K562 (cell line): ENCODE measurements at regions not wholly inside any gene's neighbourhood (a gene's known extent, or its start where the extent isn't known, plus 50 kb on each side); places are given as distances from the start of the nearest gene placed in this dataset.

Source experiments
- ATAC-seq: fragments of 200-7000 bp; cut with Tn5 transposase; 3 replicates; pipeline ENCODE4 v1.9.1; 2020; ENCODE audit warnings: moderate library complexity
- BruUV-seq: library from RNA; stranded (reverse); fragments of 400-500 nt; replicated peaks from 2 replicates; lab custom pipeline; 2021; lab: Mats Ljungman, UMichigan
- CTCF ChIA-PET: fragments of 300-600 bp; formaldehyde crosslinking; extraction: SDS; loops from one replicate; lab custom pipeline; 2021; ENCODE audit warnings: low intra/inter-chr PET ratio; lab: Yijun Ruan, JAX
- POLR2A ChIA-PET: fragments of 300-600, 350-650 bp; sonication (Branson Sonifier 250); formaldehyde crosslinking; extraction: SDS; loops from one replicate; lab custom pipeline; 2021; ENCODE audit warnings: antibody characterized with exemption, inconsistent platforms; lab: Yijun Ruan, JAX
- DNase-seq, 4 experiments: peaks; one replicate each; pipeline versions ENCODE4 v3.0.0 to v3.0.0-alpha.2; 2011 to 2018; ENCODE audit warnings: low spot score in 3 of 4, mixed read lengths in 3 of 4; ENCODE audit errors: extremely low read depth in 1 of 4
- FAIRE-seq: peaks from 2 replicates; lab custom pipeline; 2011; peaks lifted over from hg19 to GRCh38; lab: Jason Lieb, UNC
- H2AFZ ChIP-seq: 2 replicates; pipeline ENCODE4 v1.6.0; 2011; ENCODE audit warnings: low read depth, low read length, control low read depth, inconsistent platforms
- H3K27ac ChIP-seq: fragments of 200-600 bp; 3 replicates; pipeline ENCODE4 v1.8.0; 2011; ENCODE audit warnings: low read depth, mild to moderate bottlenecking, control low read depth, inconsistent platforms, low read length, moderate library complexity, mixed read lengths; ENCODE audit errors: extremely low read depth
- H3K27me3 ChIP-seq, 2 experiments: fragments of 300-600 bp in 1 of 2; 2 replicates in 1 of 2; 3 replicates in 1 of 2; pipeline versions ENCODE4 v1.6.0 to v1.8.0; 2011; ENCODE audit warnings: inconsistent platforms in 2 of 2, low read length in 2 of 2, mild to moderate bottlenecking in 1 of 2, mixed read lengths in 1 of 2, moderate library complexity in 1 of 2; ENCODE audit not compliant: control insufficient read depth in 2 of 2, insufficient read depth in 2 of 2
- H3K36me3 ChIP-seq: fragments of 300-600 bp; 3 replicates; pipeline ENCODE4 v1.8.0; 2011; ENCODE audit warnings: mild to moderate bottlenecking, low read length, inconsistent platforms; ENCODE audit not compliant: control insufficient read depth, insufficient read depth
- H3K4me1 ChIP-seq, 2 experiments: fragments of 200-600 bp in 1 of 2; replicated peaks in 1 of 2; 2 replicates in 1 of 2; 3 replicates in 1 of 2; pipeline versions ENCODE4 v1.5.1 to v1.8.0; 2011; ENCODE audit warnings: inconsistent platforms in 2 of 2, low read length in 2 of 2, mild to moderate bottlenecking in 1 of 2, mixed read lengths in 1 of 2, moderate library complexity in 1 of 2; ENCODE audit not compliant: control insufficient read depth in 2 of 2, insufficient read depth in 2 of 2
- H3K4me2 ChIP-seq: 2 replicates; pipeline ENCODE4 v1.6.1; 2011; ENCODE audit warnings: low read length, control low read depth, inconsistent platforms, mixed read lengths; ENCODE audit not compliant: insufficient read depth
- H3K4me3 ChIP-seq: fragments of 200-600 bp; sonication (generic), shearing (Covaris generic); 2 replicates; pipeline ENCODE4 v1.5.1; 2016; ENCODE audit warnings: control low read depth, inconsistent platforms
- H3K79me2 ChIP-seq: fragments of 200-600 bp; 3 replicates; pipeline ENCODE4 v1.8.0; 2011; ENCODE audit warnings: low read length, inconsistent platforms; ENCODE audit not compliant: control insufficient read depth, insufficient read depth
- H3K9ac ChIP-seq, 2 experiments: 2 replicates each; pipeline versions ENCODE4 v1.6.0 to v1.6.1; 2011; ENCODE audit warnings: low read depth in 2 of 2, low read length in 2 of 2, control low read depth in 1 of 2, inconsistent platforms in 1 of 2, mild to moderate bottlenecking in 1 of 2, mixed read lengths in 1 of 2; ENCODE audit not compliant: insufficient read depth in 1 of 2
- H3K9me1 ChIP-seq: one replicate; pipeline ENCODE4 v1.6.0; 2011; ENCODE audit warnings: inconsistent platforms, mild to moderate bottlenecking, low read length, moderate library complexity; ENCODE audit not compliant: control insufficient read depth, insufficient read depth
- H3K9me3 ChIP-seq: replicated peaks from 2 replicates; pipeline ENCODE4 v1.5.1; 2011; ENCODE audit warnings: low read depth, low read length, inconsistent platforms; ENCODE audit not compliant: control insufficient read depth, insufficient read depth
- H4K20me1 ChIP-seq: replicated peaks from 2 replicates; pipeline ENCODE4 v1.6.1; 2011; ENCODE audit warnings: low read length, inconsistent platforms, mixed read lengths; ENCODE audit not compliant: control insufficient read depth, insufficient read depth
- CCAR2 ChIP-seq: fragments of 200-400 bp; formaldehyde crosslinking; IDR thresholded peaks from 2 replicates; pipeline ENCODE4 v1.6.1; 2017; ENCODE audit warnings: mild to moderate bottlenecking, low read depth, low read length
- CUX1 ChIP-seq: fragments of 200-800 bp; sonication (Bioruptor generic); IDR thresholded peaks from 2 replicates; pipeline ENCODE4 v1.6.1; 2016; ENCODE audit warnings: missing genetic modification characterization, missing compliant biosample characterization
- E2F3 ChIP-seq: fragments of 250-450 bp; sonication (Bioruptor Pico); IDR thresholded peaks from 2 replicates; pipeline ENCODE4 v1.4.0; 2020; ENCODE audit warnings: mild to moderate bottlenecking
- E2F8 ChIP-seq: fragments of 450-650 bp; IDR thresholded peaks from 2 replicates; pipeline ENCODE4 v1.7.1; 2018; ENCODE audit warnings: mild to moderate bottlenecking, low read depth; ENCODE audit not compliant: partially characterized antibody
- NBN ChIP-seq: fragments of 450-650 bp; IDR thresholded peaks from 2 replicates; pipeline ENCODE4 v1.6.1; 2016; ENCODE audit warnings: low read depth, mild to moderate bottlenecking
- NCOA1 ChIP-seq: fragments of 450-650 bp; IDR thresholded peaks from 2 replicates; pipeline ENCODE4 v1.6.1; 2016; ENCODE audit warnings: low read depth
- SIN3A ChIP-seq, 2 experiments: fragments of 150-350 bp in 1 of 2; IDR thresholded peaks; 2 replicates each; pipeline ENCODE4 v1.6.1; 2011 to 2016; ENCODE audit warnings: borderline replicate concordance in 2 of 2, low read depth in 2 of 2, low read length in 2 of 2, mild to moderate bottlenecking in 2 of 2, moderate library complexity in 2 of 2; ENCODE audit not compliant: control insufficient read depth in 1 of 2
- TEAD2 ChIP-seq: fragments of 450-650 bp; IDR thresholded peaks from 2 replicates; pipeline ENCODE4 v1.6.1; 2016; ENCODE audit warnings: missing genetic modification characterization, control low read depth, missing compliant biosample characterization
- TFE3 ChIP-seq: fragments of 450-650 bp; formaldehyde crosslinking; IDR thresholded peaks from 2 replicates; pipeline ENCODE4 v1.4.0; 2020; ENCODE audit warnings: mild to moderate bottlenecking, mixed read lengths
- ZNF146 ChIP-seq: IDR thresholded peaks from one replicate; pipeline ENCODE4 v1.6.1; 2018; ENCODE audit warnings: missing compliant biosample characterization; ENCODE audit not compliant: unreplicated experiment
- WGBS: fragments of 100-300 bp; shearing (Covaris generic); methylation state at CpG from one replicate; pipeline ENCODE4 v1.1.6; 2016; ENCODE audit warnings: low coverage, mixed read lengths; ENCODE audit not compliant: insufficient coverage; ENCODE audit errors: missing lambda C conversion rate; 5-methylcytosine and 5-hydroxymethylcytosine counted together
- in situ Hi-C: fragments of 300-500 bp; cut with MboI; formaldehyde crosslinking; loops from 4 replicates; pipeline ENCODE4 v1.15.0; 2018; ENCODE audit warnings: inconsistent platforms, mixed read lengths
- intact Hi-C: fragments of 100-400 bp; cut with micrococcal nuclease; formaldehyde crosslinking; loops from 2 replicates; pipeline ENCODE4 v1.14.2; 2022

GRCh38 chr4:14431155-14432134, 570.8 kb upstream of the CPEB2 start (continued):
- no peak for TF ChIP-seq SIN3A (IDR thresholded peaks at IDR 0.05; ENCODE audit: borderline replicate concordance in 2 of 2, control insufficient read depth in 1 of 2, low read depth in 2 of 2, low read length in 2 of 2)
- TF ChIP-seq TFE3 = no peak

GRCh38 chr4:14434483-14434882, 567.8 kb upstream of the CPEB2 start:
- no peak overlapping the region for H3K4me3 ChIP-seq
- FAIRE-seq (no peak), ATAC-seq (no peak), DNase-seq (no peak)
- H3K4me2 ChIP-seq = no peak overlapping the region
- no peaks in the 10 kb centered on the region for H3K36me3 ChIP-seq
- H2AFZ ChIP-seq = no peak overlapping the region
- H3K27me3 ChIP-seq = no peaks in the 10 kb centered on the region
- ChIA-PET CTCF (no interaction called here), POLR2A (no interaction called here)
- no peaks in the 10 kb centered on the region for H4K20me1 ChIP-seq
- no peak overlapping the region for H3K27ac ChIP-seq
- intact Hi-C loops = no loop called here
- WGBS = 0% methylated on average over 2 of the region's 2 CpGs
- H3K79me2 ChIP-seq = no peaks in the 10 kb centered on the region
- in situ Hi-C loops = no loop called here
- no TSS peak for BruUV-seq
- no peaks in the 10 kb centered on the region for H3K9me1 ChIP-seq
- H3K9ac ChIP-seq = no peak overlapping the region
- H3K4me1 ChIP-seq = no peaks in the 10 kb centered on the region
- no peaks in the 10 kb centered on the region for H3K9me3 ChIP-seq
- TF ChIP-seq TEAD2 (tag) (no peak), CCAR2 (no peak), NCOA1 (no peak), E2F3 (no peak), ZNF146 (CRISPR knock-in tag) (no peak), NBN (no peak), CUX1 (no peak), E2F8 (no peak)
